22Rv1 (cell line): ENCODE measurements at regions not wholly inside any gene's neighbourhood (a gene's known extent, or its start where the extent isn't known, plus 50 kb on each side); places are given as distances from the start of the nearest gene placed in this dataset.

Experiments used
- CTCF ChIP-seq: fragments of 450-650 bp; IDR thresholded peaks from 2 replicates; pipeline ENCODE4 v1.5.1; 2017; ENCODE audit warnings: mild to moderate bottlenecking
- ZFX ChIP-seq: fragments of 450-650 bp; IDR thresholded peaks from 2 replicates; pipeline ENCODE4 v1.6.1; 2017; ENCODE audit warnings: antibody characterized with exemption, borderline replicate concordance

GRCh38 chr1:214824763-214825162, 221.8 kb downstream of the CENPF start:
- TF ChIP-seq CTCF (no peak), ZFX (no peak)
